HCT116 (cell line): ENCODE measurements at regions not wholly inside any gene's neighbourhood (a gene's known extent, or its start where the extent isn't known, plus 50 kb on each side); places are given as distances from the start of the nearest gene placed in this dataset.

Experiments used
- CBX3 ChIP-seq: IDR thresholded peaks from 2 replicates; pipeline ENCODE4 v1.6.1; 2012; ENCODE audit warnings: low read depth
- EZH2 ChIP-seq: fragments of 200-600 bp; sonication (generic); IDR thresholded peaks from 2 replicates; pipeline ENCODE4 v1.6.1; 2017; ENCODE audit warnings: antibody characterized with exemption, mixed run types
- EZH2phosphoT487 ChIP-seq: fragments of 200-600 bp; IDR thresholded peaks from 2 replicates; pipeline ENCODE4 v1.6.1; 2018; ENCODE audit warnings: antibody characterized with exemption, borderline replicate concordance
- JUND ChIP-seq: IDR thresholded peaks from 2 replicates; pipeline ENCODE4 v1.6.1; 2012
- POLR2A ChIP-seq: IDR thresholded peaks from 2 replicates; pipeline ENCODE4 v1.7.0; 2011; ENCODE audit warnings: borderline replicate concordance; ENCODE audit not compliant: insufficient read depth, insufficient read length; ENCODE audit errors: extremely low read depth
- POLR2AphosphoS5 ChIP-seq: IDR thresholded peaks from 2 replicates; pipeline ENCODE4 v1.6.1; 2011; ENCODE audit warnings: mild to moderate bottlenecking, low read depth, low read length, moderate library complexity
- RAD21 ChIP-seq: IDR thresholded peaks from 2 replicates; pipeline ENCODE4 v1.6.1; 2012; ENCODE audit warnings: low read depth, mild to moderate bottlenecking
- SIN3A ChIP-seq: IDR thresholded peaks from 2 replicates; pipeline ENCODE4 v1.6.1; 2012; ENCODE audit warnings: low read depth
- SP1 ChIP-seq: IDR thresholded peaks from 2 replicates; pipeline ENCODE4 v1.6.1; 2012; ENCODE audit warnings: low read depth
- YY1 ChIP-seq: IDR thresholded peaks from 2 replicates; pipeline ENCODE4 v1.6.1; 2011; ENCODE audit warnings: low read length, low read depth, moderate library complexity, mild to moderate bottlenecking; ENCODE audit not compliant: insufficient replicate concordance; ENCODE audit errors: extremely low read depth
- TF ChIP-seq, protein P1 (sequence below), 3 experiments: fragments of 200-600 bp in 1 of 3; sonication (generic) in 1 of 3; IDR thresholded peaks in 2 of 3; conservative IDR thresholded peaks in 1 of 3; 2 replicates each; pipeline ENCODE4 v1.5.1; 2012 to 2017; ENCODE audit warnings: low read depth in 2 of 3, low read length in 2 of 3, antibody characterized with exemption in 1 of 3, borderline replicate concordance in 1 of 3, control low read depth in 1 of 3, mild to moderate bottlenecking in 1 of 3, mixed read lengths in 1 of 3, mixed run types in 1 of 3, moderate library complexity in 1 of 3; ENCODE audit not compliant: insufficient read depth in 1 of 3
- TF ChIP-seq, protein P2 (sequence below): IDR thresholded peaks from 2 replicates; pipeline ENCODE4 v1.6.1; 2012

DNA sequence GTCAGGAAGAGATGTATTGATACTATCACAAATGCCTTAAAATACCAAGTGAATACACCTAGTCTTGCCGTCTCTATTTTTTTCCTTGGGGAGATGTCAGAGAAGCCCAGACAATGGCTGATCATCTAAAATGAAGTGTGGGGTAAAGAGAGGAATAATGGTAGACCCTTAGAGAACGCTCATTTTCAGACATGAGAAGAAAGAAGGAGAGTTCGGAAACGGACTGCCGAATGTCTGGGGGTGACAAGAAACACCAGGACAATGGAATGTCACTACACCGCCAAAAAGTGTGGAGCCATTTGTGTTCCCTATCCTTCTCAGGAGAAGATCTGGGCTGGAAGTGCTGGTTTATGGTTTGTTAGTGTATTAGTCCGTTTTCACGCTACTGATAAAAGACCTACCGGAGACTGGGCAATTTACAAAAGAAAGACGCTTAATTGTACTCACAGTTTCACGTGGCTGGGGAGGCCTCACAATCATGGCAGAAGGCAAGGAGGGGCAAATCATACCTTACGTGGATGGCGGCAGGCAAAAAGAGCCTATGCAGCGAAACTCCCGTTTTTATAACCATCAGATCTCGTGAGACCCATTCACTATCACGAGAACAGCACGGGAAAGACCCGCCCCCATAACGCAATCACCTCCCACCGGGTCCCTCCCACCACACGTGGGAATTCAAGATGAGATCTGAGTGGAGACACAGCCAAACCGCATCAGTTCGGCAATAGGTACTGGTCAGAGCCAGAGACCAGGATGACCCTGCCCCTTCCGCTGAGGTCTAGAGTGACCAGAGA, 743.7 kb downstream of the GALR1 start:
- no peak for TF ChIP-seq POLR2AphosphoS5
- TF ChIP-seq EZH2, result no peak
- TF ChIP-seq, protein P1, sequence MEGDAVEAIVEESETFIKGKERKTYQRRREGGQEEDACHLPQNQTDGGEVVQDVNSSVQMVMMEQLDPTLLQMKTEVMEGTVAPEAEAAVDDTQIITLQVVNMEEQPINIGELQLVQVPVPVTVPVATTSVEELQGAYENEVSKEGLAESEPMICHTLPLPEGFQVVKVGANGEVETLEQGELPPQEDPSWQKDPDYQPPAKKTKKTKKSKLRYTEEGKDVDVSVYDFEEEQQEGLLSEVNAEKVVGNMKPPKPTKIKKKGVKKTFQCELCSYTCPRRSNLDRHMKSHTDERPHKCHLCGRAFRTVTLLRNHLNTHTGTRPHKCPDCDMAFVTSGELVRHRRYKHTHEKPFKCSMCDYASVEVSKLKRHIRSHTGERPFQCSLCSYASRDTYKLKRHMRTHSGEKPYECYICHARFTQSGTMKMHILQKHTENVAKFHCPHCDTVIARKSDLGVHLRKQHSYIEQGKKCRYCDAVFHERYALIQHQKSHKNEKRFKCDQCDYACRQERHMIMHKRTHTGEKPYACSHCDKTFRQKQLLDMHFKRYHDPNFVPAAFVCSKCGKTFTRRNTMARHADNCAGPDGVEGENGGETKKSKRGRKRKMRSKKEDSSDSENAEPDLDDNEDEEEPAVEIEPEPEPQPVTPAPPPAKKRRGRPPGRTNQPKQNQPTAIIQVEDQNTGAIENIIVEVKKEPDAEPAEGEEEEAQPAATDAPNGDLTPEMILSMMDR (IDR thresholded peaks at IDR 0.05 in 2 of 3, conservative IDR thresholded peaks at IDR 0.05 in 1 of 3; ENCODE audit: borderline replicate concordance in 1 of 3, insufficient read depth in 1 of 3, low read depth in 2 of 3, low read length in 2 of 3), result no peak
- no peak for TF ChIP-seq EZH2phosphoT487
- no peak for TF ChIP-seq CBX3
- no peak for TF ChIP-seq POLR2A
- no peak for TF ChIP-seq RAD21
- TF ChIP-seq, protein P2, sequence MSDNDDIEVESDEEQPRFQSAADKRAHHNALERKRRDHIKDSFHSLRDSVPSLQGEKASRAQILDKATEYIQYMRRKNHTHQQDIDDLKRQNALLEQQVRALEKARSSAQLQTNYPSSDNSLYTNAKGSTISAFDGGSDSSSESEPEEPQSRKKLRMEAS, result no peak
- no peak for TF ChIP-seq SP1
- no peak for TF ChIP-seq YY1
- no peak for TF ChIP-seq JUND
- TF ChIP-seq SIN3A, result no peak
